ENCODE measurements at regions not wholly inside any gene's neighbourhood (a gene's known extent, or its start where the extent isn't known, plus 50 kb on each side); places are given as distances from the start of the nearest gene placed in this dataset.
"Not testable (repeated sequence)": the region's sequence is repeated elsewhere in the genome, so short reads cannot be mapped to it uniquely, and the experiment has no call there.

- no peak overlapping the region for H3K27ac Mint-ChIP-seq (ENCODE audit: low read depth)
- DNase-seq (ENCODE audit: low spot score in 2 of 2) (no peak), ATAC-seq (replicated peaks; ENCODE audit: extremely low read depth, poor library complexity, severe bottlenecking) (no peak)
- H3K9me3 Mint-ChIP-seq: peaks cover 21% of the 10 kb centered on the region
- no peaks in the 10 kb centered on the region for H3K27me3 Mint-ChIP-seq
- H3K4me1 Mint-ChIP-seq: no peaks in the 10 kb centered on the region
- no peaks in the 10 kb centered on the region for H3K36me3 Mint-ChIP-seq (ENCODE audit: insufficient read depth)
- no peak overlapping the region for H3K4me3 Mint-ChIP-seq
Measured at GRCh38 chr7:68213838-68214237, 1217.2 kb downstream of the TYW1 start.

- H3K4me1 Mint-ChIP-seq: no peaks in the 10 kb centered on the region
- no peak overlapping the region for H3K27ac Mint-ChIP-seq (ENCODE audit: low read depth)
- H3K27me3 Mint-ChIP-seq: no peaks in the 10 kb centered on the region
- no peak for DNase-seq (ENCODE audit: low spot score in 2 of 2)
- ATAC-seq (replicated peaks; ENCODE audit: extremely low read depth, poor library complexity, severe bottlenecking): no peak
- no peaks in the 10 kb centered on the region for H3K36me3 Mint-ChIP-seq (ENCODE audit: insufficient read depth)
- H3K9me3 Mint-ChIP-seq: peaks cover 13% of the 10 kb centered on the region
- H3K4me3 Mint-ChIP-seq: no peak overlapping the region
Measured at GRCh38 chr7:68216051-68216450, 1219.4 kb downstream of the TYW1 start.

DNA sequence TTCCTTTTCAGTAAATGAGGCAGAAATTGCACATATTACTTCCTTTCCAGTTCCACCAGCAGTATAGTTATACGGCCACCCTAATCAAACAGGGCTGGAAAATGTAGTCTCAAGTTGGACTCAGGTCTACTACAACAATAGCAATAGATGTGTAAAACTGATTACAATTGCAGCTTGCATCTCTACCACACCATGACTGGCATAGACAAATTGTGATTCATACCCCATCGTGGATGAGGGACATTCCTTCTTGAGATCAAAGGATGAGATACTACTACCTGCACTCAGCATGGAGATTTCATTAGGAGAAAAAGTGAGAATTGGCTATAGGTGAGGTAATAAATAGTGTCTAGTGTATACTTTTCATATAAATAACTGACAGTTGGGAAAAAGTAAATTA lies 1220.8 kb downstream of the TYW1 start:
- ATAC-seq (replicated peaks; ENCODE audit: extremely low read depth, poor library complexity, severe bottlenecking): no peak
- no peak overlapping the region for H3K4me3 Mint-ChIP-seq
- H3K36me3 Mint-ChIP-seq (ENCODE audit: insufficient read depth): no peaks in the 10 kb centered on the region
- DNase-seq (ENCODE audit: low spot score in 2 of 2): no peak
- no peaks in the 10 kb centered on the region for H3K27me3 Mint-ChIP-seq
- H3K4me1 Mint-ChIP-seq: no peaks in the 10 kb centered on the region
- H3K27ac Mint-ChIP-seq (ENCODE audit: low read depth): no peak overlapping the region
- peaks cover 6% of the 10 kb centered on the region for H3K9me3 Mint-ChIP-seq

GRCh38 chr7:68218461-68218860 lies 1221.8 kb downstream of the TYW1 start:
- H3K4me1 Mint-ChIP-seq: no peaks in the 10 kb centered on the region
- H3K4me3 Mint-ChIP-seq: no peak overlapping the region
- no peak for DNase-seq (ENCODE audit: low spot score in 2 of 2)
- H3K9me3 Mint-ChIP-seq: peaks cover 6% of the 10 kb centered on the region
- no peaks in the 10 kb centered on the region for H3K36me3 Mint-ChIP-seq (ENCODE audit: insufficient read depth)
- no peaks in the 10 kb centered on the region for H3K27me3 Mint-ChIP-seq
- no peak overlapping the region for H3K27ac Mint-ChIP-seq (ENCODE audit: low read depth)
- no peak for ATAC-seq (replicated peaks; ENCODE audit: extremely low read depth, poor library complexity, severe bottlenecking)

DNA sequence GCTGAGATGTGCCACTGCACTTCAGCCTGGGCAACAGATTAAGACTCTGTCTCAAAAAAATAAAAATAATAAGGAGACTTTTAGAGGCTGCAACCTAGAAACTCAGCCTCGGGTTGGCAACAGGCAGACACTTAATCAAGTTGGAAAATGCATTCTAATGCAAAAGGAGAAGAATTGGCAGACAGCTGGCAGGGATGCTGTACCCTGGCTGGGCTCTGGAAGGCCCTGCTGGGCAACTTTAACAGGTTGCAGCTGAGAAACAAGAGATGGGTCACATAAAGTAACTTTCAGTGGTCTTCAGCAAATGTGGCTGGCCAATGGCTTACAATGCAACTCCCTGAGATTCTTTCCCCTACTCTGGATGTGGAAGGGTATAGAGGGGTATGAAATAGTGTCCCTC lies 1225.7 kb downstream of the TYW1 start:
- no peaks in the 10 kb centered on the region for H3K36me3 Mint-ChIP-seq (ENCODE audit: insufficient read depth)
- H3K4me1 Mint-ChIP-seq: no peaks in the 10 kb centered on the region
- ATAC-seq (replicated peaks; ENCODE audit: extremely low read depth, poor library complexity, severe bottlenecking): no peak
- no peaks in the 10 kb centered on the region for H3K27me3 Mint-ChIP-seq
- no peak overlapping the region for H3K27ac Mint-ChIP-seq (ENCODE audit: low read depth)
- H3K9me3 Mint-ChIP-seq: peaks cover 6% of the 10 kb centered on the region
- no peak overlapping the region for H3K4me3 Mint-ChIP-seq
- DNase-seq (ENCODE audit: low spot score in 2 of 2): no peak

DNA sequence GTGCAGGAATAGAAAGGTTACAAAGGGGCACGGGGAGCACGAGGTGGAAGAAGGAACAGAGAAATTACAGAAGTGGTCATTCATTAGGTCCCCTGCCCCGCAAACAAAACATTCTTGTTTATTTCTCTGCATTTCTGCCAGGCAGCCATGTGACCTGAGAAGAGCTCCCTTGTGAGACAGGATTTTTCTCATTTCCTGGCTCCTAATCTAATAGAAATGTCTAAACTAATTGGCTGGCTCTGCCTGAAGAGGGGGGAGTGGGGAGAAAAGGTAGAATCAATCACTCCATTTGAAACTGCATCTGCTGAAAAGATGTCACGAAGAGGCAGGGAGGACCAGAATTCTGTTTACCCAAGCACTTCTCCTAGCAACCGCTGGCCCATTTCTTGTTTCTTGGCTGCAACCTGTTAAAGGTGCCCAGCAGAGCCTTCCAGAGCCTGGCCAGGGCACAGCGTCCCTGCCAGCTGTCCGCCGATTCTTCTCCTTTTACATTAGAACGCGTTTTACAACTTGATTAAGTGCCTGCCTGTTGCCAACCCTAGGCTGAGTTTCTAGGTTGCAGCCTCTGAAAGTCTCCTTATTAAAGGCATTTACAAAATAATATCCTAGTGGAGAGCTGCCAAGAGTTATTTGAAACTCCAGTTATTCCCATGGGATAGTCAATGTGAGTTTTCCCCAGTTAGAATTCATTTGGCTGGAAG lies 1227.6 kb downstream of the TYW1 start:
- ATAC-seq (replicated peaks; ENCODE audit: extremely low read depth, poor library complexity, severe bottlenecking) (no peak), DNase-seq (ENCODE audit: low spot score in 2 of 2) (no peak)
- Mint-ChIP-seq H3K4me1 (no peaks in the 10 kb centered on the region), H3K27ac (ENCODE audit: low read depth) (no peak overlapping the region), H3K36me3 (ENCODE audit: insufficient read depth) (no peaks in the 10 kb centered on the region), H3K27me3 (no peaks in the 10 kb centered on the region), H3K9me3 (no peaks in the 10 kb centered on the region), H3K4me3 (no peak overlapping the region)

DNA sequence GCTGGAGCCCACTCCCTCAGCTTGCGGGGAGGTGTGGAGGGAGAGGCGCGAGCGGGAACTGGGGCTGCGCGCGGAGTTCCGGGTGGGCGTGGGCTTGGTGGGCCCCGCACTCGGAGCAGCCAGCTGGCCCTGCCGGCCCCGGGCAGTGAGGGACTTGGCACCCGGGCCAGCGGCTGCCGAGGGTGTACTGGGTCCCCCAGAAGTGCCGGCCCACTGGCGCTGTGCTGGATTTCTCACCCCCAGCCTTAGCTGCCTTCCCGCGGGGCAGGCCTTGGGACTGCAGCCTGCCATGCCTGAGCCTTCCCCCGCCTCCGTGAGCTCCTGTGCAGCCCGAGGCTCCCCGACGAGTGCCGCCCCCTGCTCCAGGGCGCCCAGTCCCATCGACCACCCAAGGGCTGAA lies 1234.4 kb downstream of the TYW1 start:
- peaks cover 12% of the 10 kb centered on the region for H3K9me3 Mint-ChIP-seq
- H3K27ac Mint-ChIP-seq (ENCODE audit: low read depth): not testable (repeated sequence)

DNA sequence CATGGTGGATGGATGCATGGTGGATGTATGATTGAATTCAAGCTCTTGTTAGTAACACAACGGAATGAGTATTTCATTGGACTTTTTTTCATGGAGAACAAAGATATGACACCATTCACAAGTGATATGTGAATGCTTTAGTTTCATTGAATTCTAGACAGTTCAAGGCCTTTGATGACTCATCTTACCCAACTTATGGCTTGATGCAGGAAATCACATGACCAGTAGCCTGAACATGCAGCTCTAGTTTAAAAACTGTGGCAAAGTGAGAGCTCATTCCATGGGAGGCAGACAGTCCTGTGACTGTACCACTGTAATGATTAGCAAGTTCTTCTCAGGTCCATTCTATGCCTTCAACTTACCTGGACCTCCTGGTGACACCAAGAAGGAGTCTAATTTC lies 1239.3 kb downstream of the TYW1 start:
- no peaks in the 10 kb centered on the region for H3K27me3 Mint-ChIP-seq
- H3K27ac Mint-ChIP-seq (ENCODE audit: low read depth): no peak overlapping the region
- no peaks in the 10 kb centered on the region for H3K4me1 Mint-ChIP-seq
- H3K4me3 Mint-ChIP-seq: no peak overlapping the region
- DNase-seq (ENCODE audit: low spot score in 2 of 2) (no peak), ATAC-seq (replicated peaks; ENCODE audit: extremely low read depth, poor library complexity, severe bottlenecking) (no peak)
- H3K36me3 Mint-ChIP-seq (ENCODE audit: insufficient read depth): no peaks in the 10 kb centered on the region
- H3K9me3 Mint-ChIP-seq: peaks cover 11% of the 10 kb centered on the region

More for the DNA sequence above, 1234.4 kb downstream of the TYW1 start:
- not testable (repeated sequence) for ATAC-seq (replicated peaks; ENCODE audit: extremely low read depth, poor library complexity, severe bottlenecking); H3K36me3 Mint-ChIP-seq (ENCODE audit: insufficient read depth); H3K4me1 Mint-ChIP-seq; DNase-seq (ENCODE audit: low spot score in 2 of 2); H3K27me3 Mint-ChIP-seq; H3K4me3 Mint-ChIP-seq

DNA sequence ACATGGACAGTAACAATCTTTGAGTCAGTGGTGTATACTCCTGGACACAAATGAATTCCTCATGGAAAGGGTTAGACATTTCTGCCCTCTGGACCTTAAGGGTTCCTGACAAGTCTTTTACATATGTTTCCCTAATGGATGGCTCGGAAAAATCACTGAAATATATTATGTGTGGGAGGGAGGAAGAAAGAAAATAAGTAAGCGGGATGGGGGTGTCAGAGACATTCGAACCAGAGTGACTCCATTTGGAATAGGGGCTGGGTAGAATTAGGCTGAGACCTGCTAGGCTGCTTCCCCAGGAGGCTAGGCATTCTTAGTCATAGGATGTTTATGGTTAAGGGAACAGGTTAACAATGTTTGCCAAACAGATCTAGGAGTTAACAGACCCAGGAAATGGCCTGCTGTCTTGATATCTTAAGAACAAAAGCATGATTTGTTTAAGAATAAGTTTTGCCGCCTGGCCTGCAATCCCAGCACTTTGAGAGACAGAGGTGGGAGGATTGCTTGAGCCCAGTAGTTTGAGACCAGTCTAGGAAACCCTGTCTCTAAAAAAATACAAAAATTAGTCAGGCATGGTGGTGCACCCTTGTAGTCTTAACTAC lies 1241.7 kb downstream of the TYW1 start:
- DNase-seq (ENCODE audit: low spot score in 2 of 2) (no peak), ATAC-seq (replicated peaks; ENCODE audit: extremely low read depth, poor library complexity, severe bottlenecking) (no peak)
- Mint-ChIP-seq H3K4me3 (no peak overlapping the region), H3K27me3 (no peaks in the 10 kb centered on the region), H3K4me1 (no peaks in the 10 kb centered on the region), H3K27ac (ENCODE audit: low read depth) (no peak overlapping the region), H3K9me3 (peaks cover 11% of the 10 kb centered on the region), H3K36me3 (ENCODE audit: insufficient read depth) (no peaks in the 10 kb centered on the region)

GRCh38 chr7:68243128-68243527 lies 1246.5 kb downstream of the TYW1 start:
- Mint-ChIP-seq H3K9me3 (peaks cover 12% of the 10 kb centered on the region), H3K27me3 (no peaks in the 10 kb centered on the region), H3K4me3 (no peak overlapping the region), H3K27ac (ENCODE audit: low read depth) (no peak overlapping the region), H3K4me1 (no peaks in the 10 kb centered on the region), H3K36me3 (ENCODE audit: insufficient read depth) (no peaks in the 10 kb centered on the region)
- DNase-seq (ENCODE audit: low spot score in 2 of 2) (no peak), ATAC-seq (replicated peaks; ENCODE audit: extremely low read depth, poor library complexity, severe bottlenecking) (no peak)

- H3K9me3 Mint-ChIP-seq: peaks cover 14% of the 10 kb centered on the region
- H3K27me3 Mint-ChIP-seq: no peaks in the 10 kb centered on the region
- ATAC-seq (replicated peaks; ENCODE audit: extremely low read depth, poor library complexity, severe bottlenecking) (no peak), DNase-seq (ENCODE audit: low spot score in 2 of 2) (no peak)
- no peaks in the 10 kb centered on the region for H3K4me1 Mint-ChIP-seq
- H3K4me3 Mint-ChIP-seq: no peak overlapping the region
- no peaks in the 10 kb centered on the region for H3K36me3 Mint-ChIP-seq (ENCODE audit: insufficient read depth)
- no peak overlapping the region for H3K27ac Mint-ChIP-seq (ENCODE audit: low read depth)
Measured at GRCh38 chr7:68244389-68244788, 1247.8 kb downstream of the TYW1 start.

GRCh38 chr7:68245688-68246087 lies 1249.1 kb downstream of the TYW1 start:
- DNase-seq (ENCODE audit: low spot score in 2 of 2): no peak
- no peak for ATAC-seq (replicated peaks; ENCODE audit: extremely low read depth, poor library complexity, severe bottlenecking)
- Mint-ChIP-seq H3K4me3 (no peak overlapping the region), H3K9me3 (peaks cover 18% of the 10 kb centered on the region), H3K27me3 (no peaks in the 10 kb centered on the region), H3K36me3 (ENCODE audit: insufficient read depth) (no peaks in the 10 kb centered on the region), H3K27ac (ENCODE audit: low read depth) (no peak overlapping the region), H3K4me1 (no peaks in the 10 kb centered on the region)

DNA sequence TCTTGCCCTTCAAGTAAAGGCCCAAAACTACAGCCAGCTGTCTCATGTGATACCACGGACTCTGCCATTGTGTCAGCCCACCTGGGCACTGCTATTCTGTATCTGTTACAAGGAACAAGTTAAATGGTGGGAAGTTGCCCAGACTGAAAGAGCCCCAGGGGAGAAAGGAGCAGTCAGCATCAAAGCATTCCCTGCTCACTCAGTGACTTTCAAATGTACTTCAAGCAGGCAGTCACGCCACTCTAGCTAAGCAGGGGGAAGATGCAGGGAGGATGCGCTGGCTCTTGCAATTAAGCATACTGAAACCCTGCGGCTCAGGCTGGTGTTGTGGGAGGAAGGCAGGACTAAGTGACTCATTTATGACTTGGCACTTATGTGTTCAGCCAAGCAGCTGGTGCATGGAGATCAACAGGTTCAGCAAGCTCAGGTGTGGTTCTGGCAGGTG lies 1249.6 kb downstream of the TYW1 start:
- ATAC-seq (replicated peaks; ENCODE audit: extremely low read depth, poor library complexity, severe bottlenecking) (no peak), DNase-seq (ENCODE audit: low spot score in 2 of 2) (no peak)
- Mint-ChIP-seq H3K36me3 (ENCODE audit: insufficient read depth) (no peaks in the 10 kb centered on the region), H3K27me3 (no peaks in the 10 kb centered on the region), H3K27ac (ENCODE audit: low read depth) (no peak overlapping the region), H3K9me3 (peaks cover 18% of the 10 kb centered on the region), H3K4me1 (no peaks in the 10 kb centered on the region), H3K4me3 (no peak overlapping the region)

All from central memory CD8-positive, alpha-beta T cell (primary cell).